KMS-11 (cell line): ENCODE measurements at regions not wholly inside any gene's neighbourhood (a gene's known extent, or its start where the extent isn't known, plus 50 kb on each side); places are given as distances from the start of the nearest gene placed in this dataset.

Experiments
- H2AFZ ChIP-seq: fragments of 200-600 bp; sonication (generic); 2 replicates; pipeline ENCODE4 v1.6.1; 2016; ENCODE audit warnings: antibody characterized with exemption, mixed run types, low read depth
- H3K27ac ChIP-seq: fragments of 200-600 bp; sonication (generic); 2 replicates; pipeline ENCODE4 v1.6.1; 2016; ENCODE audit warnings: mild to moderate bottlenecking, mixed run types
- H3K27me3 ChIP-seq: fragments of 200-600 bp; sonication (generic); 2 replicates; pipeline ENCODE4 v1.6.1; 2017; ENCODE audit warnings: mild to moderate bottlenecking, low read depth, mixed run types, moderate library complexity; ENCODE audit not compliant: insufficient read depth
- H3K36me3 ChIP-seq: fragments of 200-600 bp; sonication (generic); 2 replicates; pipeline ENCODE4 v1.6.1; 2017; ENCODE audit warnings: mild to moderate bottlenecking, mixed run types; ENCODE audit not compliant: insufficient read depth
- H3K4me1 ChIP-seq: fragments of 200-600 bp; sonication (generic); 2 replicates; pipeline ENCODE4 v1.6.1; 2016; ENCODE audit warnings: mild to moderate bottlenecking, low read depth, mixed run types; ENCODE audit not compliant: poor library complexity, severe bottlenecking
- H3K4me2 ChIP-seq: fragments of 200-600 bp; sonication (generic); 2 replicates; pipeline ENCODE4 v1.7.0; 2016; ENCODE audit warnings: mild to moderate bottlenecking, mixed run types
- H3K4me3 ChIP-seq: fragments of 200-600 bp; sonication (generic); IDR thresholded peaks from 2 replicates; pipeline ENCODE4 v1.6.1; 2017; ENCODE audit warnings: low read depth, low read length, mixed read lengths; ENCODE audit not compliant: insufficient read depth
- H3K79me2 ChIP-seq: fragments of 200-600 bp; sonication (generic); 2 replicates; pipeline ENCODE4 v1.6.1; 2016; ENCODE audit warnings: low read depth, mixed run types; ENCODE audit not compliant: insufficient read depth
- H3K9ac ChIP-seq: fragments of 200-600 bp; sonication (generic); 2 replicates; pipeline ENCODE4 v1.6.1; 2016; ENCODE audit warnings: mild to moderate bottlenecking, mixed run types
- H4K20me1 ChIP-seq: fragments of 200-600 bp; sonication (generic); 2 replicates; pipeline ENCODE4 v1.6.1; 2016; ENCODE audit warnings: mild to moderate bottlenecking, mixed run types; ENCODE audit not compliant: insufficient read depth
- TF ChIP-seq, protein P1 (sequence below): fragments of 200-600 bp; sonication (generic); conservative IDR thresholded peaks from 2 replicates; pipeline ENCODE4 v1.6.1; 2017; ENCODE audit warnings: low read depth, mild to moderate bottlenecking, antibody characterized with exemption, low read length, moderate library complexity, mixed read lengths

DNA sequence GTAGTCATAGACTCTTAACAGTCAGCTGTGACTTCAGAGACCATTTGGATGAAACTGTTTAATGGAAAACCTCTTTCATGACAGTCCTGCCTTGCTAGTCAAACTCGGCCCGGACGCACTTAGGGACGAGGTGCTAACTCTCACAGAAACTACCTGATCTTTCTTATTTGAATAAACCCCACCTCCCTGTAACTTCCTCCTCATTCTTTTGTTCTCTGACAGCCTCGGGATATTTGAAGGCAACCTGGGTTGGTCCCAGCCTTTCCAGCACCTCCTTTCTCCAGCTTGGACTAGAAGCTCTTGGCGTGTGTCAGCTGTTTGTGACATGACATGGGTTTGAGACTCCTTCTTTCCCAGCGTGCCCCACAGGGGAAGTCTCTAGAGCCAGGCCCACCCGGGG, 175.3 kb upstream of the EXOC2 start:
- no peak overlapping the region for H2AFZ ChIP-seq
- no peaks in the 10 kb centered on the region for H4K20me1 ChIP-seq
- TF ChIP-seq, protein P1, sequence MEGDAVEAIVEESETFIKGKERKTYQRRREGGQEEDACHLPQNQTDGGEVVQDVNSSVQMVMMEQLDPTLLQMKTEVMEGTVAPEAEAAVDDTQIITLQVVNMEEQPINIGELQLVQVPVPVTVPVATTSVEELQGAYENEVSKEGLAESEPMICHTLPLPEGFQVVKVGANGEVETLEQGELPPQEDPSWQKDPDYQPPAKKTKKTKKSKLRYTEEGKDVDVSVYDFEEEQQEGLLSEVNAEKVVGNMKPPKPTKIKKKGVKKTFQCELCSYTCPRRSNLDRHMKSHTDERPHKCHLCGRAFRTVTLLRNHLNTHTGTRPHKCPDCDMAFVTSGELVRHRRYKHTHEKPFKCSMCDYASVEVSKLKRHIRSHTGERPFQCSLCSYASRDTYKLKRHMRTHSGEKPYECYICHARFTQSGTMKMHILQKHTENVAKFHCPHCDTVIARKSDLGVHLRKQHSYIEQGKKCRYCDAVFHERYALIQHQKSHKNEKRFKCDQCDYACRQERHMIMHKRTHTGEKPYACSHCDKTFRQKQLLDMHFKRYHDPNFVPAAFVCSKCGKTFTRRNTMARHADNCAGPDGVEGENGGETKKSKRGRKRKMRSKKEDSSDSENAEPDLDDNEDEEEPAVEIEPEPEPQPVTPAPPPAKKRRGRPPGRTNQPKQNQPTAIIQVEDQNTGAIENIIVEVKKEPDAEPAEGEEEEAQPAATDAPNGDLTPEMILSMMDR, result no peak
- H3K27me3 ChIP-seq, result no peaks in the 10 kb centered on the region
- H3K4me2 ChIP-seq, result no peak overlapping the region
- peaks cover 8% of the 10 kb centered on the region for H3K4me1 ChIP-seq
- H3K36me3 ChIP-seq, result no peaks in the 10 kb centered on the region
- H3K79me2 ChIP-seq, result no peaks in the 10 kb centered on the region
- no peak overlapping the region for H3K4me3 ChIP-seq
- H3K27ac ChIP-seq, result no peak overlapping the region
- no peak overlapping the region for H3K9ac ChIP-seq

DNA sequence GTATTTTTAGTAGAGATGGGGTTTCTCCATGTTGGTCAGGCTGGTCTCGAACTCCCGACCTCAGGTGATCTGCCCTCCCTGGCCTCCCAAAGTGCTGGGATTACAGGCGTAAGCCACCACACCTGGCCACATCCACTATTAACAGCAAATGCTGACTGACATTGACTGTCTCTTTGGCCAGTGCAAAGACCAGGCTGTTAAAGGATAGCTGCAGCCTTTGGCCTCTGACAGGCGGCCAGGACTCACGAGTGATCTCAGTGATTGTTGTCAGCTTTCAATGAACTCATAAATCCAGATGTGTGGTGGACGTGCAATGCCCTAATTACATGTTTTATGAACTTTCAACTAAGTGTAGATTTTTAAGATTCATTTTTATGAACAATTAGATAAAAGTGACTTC, 174.4 kb upstream of the EXOC2 start:
- H3K4me3 ChIP-seq, result no peak overlapping the region
- no peak overlapping the region for H3K27ac ChIP-seq
- TF ChIP-seq, protein P1, result no peak
- peaks cover 8% of the 10 kb centered on the region for H3K4me1 ChIP-seq
- H3K79me2 ChIP-seq, result no peaks in the 10 kb centered on the region
- H3K9ac ChIP-seq, result no peak overlapping the region
- H3K4me2 ChIP-seq, result no peak overlapping the region
- H2AFZ ChIP-seq, result no peak overlapping the region
- no peaks in the 10 kb centered on the region for H4K20me1 ChIP-seq
- no peaks in the 10 kb centered on the region for H3K36me3 ChIP-seq
- H3K27me3 ChIP-seq, result no peaks in the 10 kb centered on the region

DNA sequence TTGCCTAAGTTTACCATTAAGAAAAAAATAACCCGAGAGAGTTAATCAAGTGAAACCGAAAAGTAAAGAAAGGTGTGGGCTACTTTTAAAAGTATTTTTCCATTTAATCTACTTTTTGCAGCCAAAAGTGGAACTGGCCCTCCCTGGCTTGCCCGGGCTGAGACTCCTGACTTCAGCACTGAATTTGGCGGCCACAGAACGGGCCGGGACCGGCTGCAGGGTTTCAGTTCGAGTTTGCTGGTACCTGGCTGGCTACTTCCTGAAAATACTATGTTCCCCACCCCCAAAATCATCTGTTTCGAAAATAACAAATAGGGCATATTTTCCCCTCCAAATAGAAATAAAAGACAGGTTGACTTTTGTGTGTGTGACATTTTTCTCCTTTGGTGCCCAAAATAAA, 173.4 kb upstream of the EXOC2 start:
- Histone ChIP-seq H3K36me3 (no peaks in the 10 kb centered on the region), H3K79me2 (no peaks in the 10 kb centered on the region), H4K20me1 (no peaks in the 10 kb centered on the region), H3K4me2 (peak overlapping the region; percentile 30), H3K27ac (peak overlapping the region; percentile 36; the same call in 1 of the 2 replicates), H3K4me3 (no peak overlapping the region), H3K27me3 (no peaks in the 10 kb centered on the region), H3K9ac (no peak overlapping the region), H3K4me1 (peaks cover 8% of the 10 kb centered on the region), H2AFZ (peak overlapping the region; percentile 50; the same call in 1 of the 2 replicates)
- TF ChIP-seq, protein P1, result no peak

DNA sequence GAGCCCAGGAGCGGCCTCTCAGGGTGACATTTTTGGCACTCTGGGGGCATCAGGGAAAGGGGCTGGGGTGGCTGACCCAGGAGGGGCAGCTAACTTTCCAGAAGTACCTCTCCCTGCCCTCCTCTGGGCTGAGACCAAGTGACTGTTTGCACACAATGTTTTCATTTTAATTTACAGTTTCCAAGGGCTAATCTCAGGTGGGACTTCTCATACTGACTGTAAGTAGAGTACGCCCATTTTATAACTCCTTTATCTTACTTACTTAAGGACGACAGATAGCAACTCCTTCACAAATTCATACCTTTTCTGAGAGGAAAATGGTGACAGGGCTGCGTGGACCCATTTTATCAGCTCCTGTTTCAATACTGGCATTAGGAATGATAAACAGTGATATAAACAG, 172.9 kb upstream of the EXOC2 start:
- H3K4me2 ChIP-seq, result peak overlapping the region; percentile 30; the same call in 1 of the 2 replicates
- H4K20me1 ChIP-seq, result no peaks in the 10 kb centered on the region
- H3K4me1 ChIP-seq, result peaks cover 8% of the 10 kb centered on the region
- H3K4me3 ChIP-seq, result no peak overlapping the region
- H3K36me3 ChIP-seq, result no peaks in the 10 kb centered on the region
- no peak overlapping the region for H3K27ac ChIP-seq
- TF ChIP-seq, protein P1, result no peak
- no peaks in the 10 kb centered on the region for H3K27me3 ChIP-seq
- H3K79me2 ChIP-seq, result no peaks in the 10 kb centered on the region
- peak overlapping the region; percentile 50; the same call in 1 of the 2 replicates for H2AFZ ChIP-seq
- no peak overlapping the region for H3K9ac ChIP-seq
